Heart left ventricle (tissue), 16 donors: ENCODE measurements at regions not wholly inside any gene's neighbourhood (a gene's known extent, or its start where the extent isn't known, plus 50 kb on each side); places are given as distances from the start of the nearest gene placed in this dataset.

ENCODE experiments used
- ATAC-seq, 4 donors: fragments of 200-7000 bp; cut with Tn5 transposase; one replicate each; pipeline ENCODE4 v1.9.1; 2020 to 2022; ENCODE audit warnings: moderate library complexity in 4 of 4, mild to moderate bottlenecking in 3 of 4, moderate number of reproducible peaks in 1 of 4
- DNase-seq, 5 donors: peaks; one replicate each; pipeline ENCODE4 v3.0.0-alpha.2; 2020
- H3K27ac ChIP-seq, 12 donors: fragments of 200-600 bp; sonication (generic) in 4 of 12; one replicate each; pipeline versions ENCODE4 v1.5.0 to v1.8.0; 2016 to 2022; ENCODE audit warnings: mild to moderate bottlenecking in 2 of 12
- H3K27me3 ChIP-seq, 9 donors: fragments of 200-600 bp; sonication (generic) in 2 of 9; one replicate each; pipeline versions ENCODE4 v1.5.1 to v1.8.0; 2016 to 2022; ENCODE audit warnings: mild to moderate bottlenecking in 3 of 9
- H3K36me3 ChIP-seq, 9 donors: fragments of 200-600 bp; sonication (generic) in 2 of 9; one replicate each; pipeline versions ENCODE4 v1.5.0 to v1.8.0; 2018 to 2022; ENCODE audit warnings: mild to moderate bottlenecking in 2 of 9
- H3K4me1 ChIP-seq, 12 donors: fragments of 200-600 bp; sonication (generic) in 4 of 12; one replicate each; pipeline versions ENCODE4 v1.5.0 to v1.8.0; 2016 to 2022; ENCODE audit warnings: mild to moderate bottlenecking in 3 of 12
- H3K4me3 ChIP-seq, 12 donors: fragments of 200-600 bp; sonication (generic) in 4 of 12; one replicate each; pipeline versions ENCODE4 v1.5.0 to v1.8.0; 2017 to 2022; ENCODE audit warnings: mild to moderate bottlenecking in 9 of 12, moderate library complexity in 4 of 12
- H3K9me3 ChIP-seq, 12 donors: fragments of 200-600 bp; sonication (generic) in 4 of 12; one replicate each; pipeline versions ENCODE4 v1.5.0 to v1.8.0; 2016 to 2022; ENCODE audit warnings: mild to moderate bottlenecking in 1 of 12
- POLR2A ChIP-seq, 2 donors: fragments of 450-650 bp; IDR thresholded peaks; one replicate each; pipeline ENCODE4 v1.6.1; 2017; ENCODE audit warnings: antibody characterized with exemption in 2 of 2, mild to moderate bottlenecking in 2 of 2, moderate library complexity in 2 of 2
- WGBS, 4 donors: extraction: QIAGEN DNeasy Blood & Tissue Kit in 2 of 4; methylation state at CpG; one replicate each; pipeline versions ENCODE4 v1.1.5 to v1.1.7; 2013 to 2018; 5-methylcytosine and 5-hydroxymethylcytosine counted together
- intact Hi-C, 10 donors: fragments of 100-400 bp; cut with DNase I; formaldehyde crosslinking; loops; one replicate each; pipeline versions ENCODE4 v1.11.1 to v1.14.2; 2022
- TF ChIP-seq, protein P1 (sequence below), 12 donors: fragments of 200-600 bp; sonication (generic) in 4 of 12; IDR thresholded peaks; one replicate each; pipeline versions ENCODE4 v1.5.0 to v1.8.0; 2018 to 2022; ENCODE audit warnings: antibody characterized with exemption in 12 of 12, mild to moderate bottlenecking in 5 of 12
- donor health status: ischemic (EF 13 %, LVEDD 7.1; RV severe dilation, severe dysfunction).
- donor health status: healthy with polysubstance abuse.
- donor health status: DM: no; HTN: yes; CAD: no.
- donor health status: DM: no; HTN: no; CAD: no.
- donor health status: ischemic (EF 25% LVEDD 6.9; RV normal size, moderate dysfunction).
- donor health status: ischemic (EF 25% LVEDD 5.7; RV mildly dilated, moderate dysfunction).
- donor health status: healthy.
- donor health status: DM: yes; HTN: yes; CAD: no.
- donor health status: ischemic (EF 35%, LVEDD 5.7; RV mildly dilated, moderate dysfunction).
- donor health status: nonischemic (EF 11% LVEDD 7.7; RV severe dilation, severe dysfunction).
- donor health status: DM: yes; HTN: yes; CAD: no.
- donor health status: PGD.
- donor health status: ischemic (EF 29% LVEDD 5.4; RV normal size, mild dysfunction).
- donor health status: nonischemic (EF 23%, LVEDD 6.1; RV moderate dilation, normal function).

DNA sequence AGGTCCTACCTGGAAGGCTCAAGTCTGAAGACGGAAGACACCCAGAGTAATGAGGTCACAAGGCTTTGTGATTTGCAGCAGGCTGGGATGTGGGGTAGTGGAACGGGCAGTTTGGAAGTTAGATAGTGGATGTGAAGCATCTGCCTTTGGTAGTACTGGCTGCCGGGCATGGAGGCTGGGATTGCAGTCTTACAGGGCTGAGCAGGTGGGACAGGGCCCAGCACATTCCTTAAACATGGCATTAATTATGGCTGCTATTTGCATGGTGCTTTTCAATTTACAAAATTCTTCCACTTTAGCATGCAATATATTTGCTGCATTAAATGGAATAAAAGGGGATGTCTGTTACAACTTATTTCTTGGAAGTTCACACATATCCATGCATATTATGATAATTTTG, 161.2 kb downstream of the UTP18 start:
- 66 to 89% (median 80%) methylated on average over 3 of the region's 3 CpGs for WGBS, 4 donors
- ATAC-seq (no peak), DNase-seq (no peak)
- H3K4me1 ChIP-seq: no peaks in the 10 kb centered on the region
- H3K27me3 ChIP-seq: peaks cover 0 to 8% (median 0%) of the 10 kb centered on the region in 9 donors
- no peak overlapping the region for H3K27ac ChIP-seq
- H3K4me3 ChIP-seq: no peak overlapping the region
- H3K36me3 ChIP-seq: no peaks in the 10 kb centered on the region
- intact Hi-C loops: no loop called here
- TF ChIP-seq, protein P1, sequence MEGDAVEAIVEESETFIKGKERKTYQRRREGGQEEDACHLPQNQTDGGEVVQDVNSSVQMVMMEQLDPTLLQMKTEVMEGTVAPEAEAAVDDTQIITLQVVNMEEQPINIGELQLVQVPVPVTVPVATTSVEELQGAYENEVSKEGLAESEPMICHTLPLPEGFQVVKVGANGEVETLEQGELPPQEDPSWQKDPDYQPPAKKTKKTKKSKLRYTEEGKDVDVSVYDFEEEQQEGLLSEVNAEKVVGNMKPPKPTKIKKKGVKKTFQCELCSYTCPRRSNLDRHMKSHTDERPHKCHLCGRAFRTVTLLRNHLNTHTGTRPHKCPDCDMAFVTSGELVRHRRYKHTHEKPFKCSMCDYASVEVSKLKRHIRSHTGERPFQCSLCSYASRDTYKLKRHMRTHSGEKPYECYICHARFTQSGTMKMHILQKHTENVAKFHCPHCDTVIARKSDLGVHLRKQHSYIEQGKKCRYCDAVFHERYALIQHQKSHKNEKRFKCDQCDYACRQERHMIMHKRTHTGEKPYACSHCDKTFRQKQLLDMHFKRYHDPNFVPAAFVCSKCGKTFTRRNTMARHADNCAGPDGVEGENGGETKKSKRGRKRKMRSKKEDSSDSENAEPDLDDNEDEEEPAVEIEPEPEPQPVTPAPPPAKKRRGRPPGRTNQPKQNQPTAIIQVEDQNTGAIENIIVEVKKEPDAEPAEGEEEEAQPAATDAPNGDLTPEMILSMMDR (IDR thresholded peaks at IDR 0.05): no peak
- no peak for TF ChIP-seq POLR2A (IDR thresholded peaks at IDR 0.05)
- H3K9me3 ChIP-seq: no peaks in the 10 kb centered on the region

DNA sequence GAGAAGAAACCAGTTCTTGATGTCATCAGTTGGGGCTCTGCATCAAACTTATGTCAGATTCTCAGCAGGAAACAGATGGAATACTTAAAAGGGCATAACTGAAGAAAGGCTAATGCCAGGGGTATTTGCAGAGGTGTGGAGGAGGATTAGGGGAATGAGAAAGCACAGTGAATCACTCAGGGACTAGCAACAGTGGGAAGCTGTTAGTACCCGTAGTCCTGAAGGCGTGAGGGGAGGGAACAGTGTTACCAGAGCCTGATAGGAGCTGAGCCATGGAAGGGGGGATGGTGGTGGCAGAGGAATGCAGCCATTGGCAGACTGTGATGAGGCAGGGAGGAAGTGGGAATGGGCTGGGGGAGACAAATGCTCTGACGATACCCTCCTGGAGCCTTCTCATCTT, 162.3 kb downstream of the UTP18 start:
- peaks cover 0 to 3% (median 0%) of the 10 kb centered on the region in 12 donors for H3K4me1 ChIP-seq
- peaks cover 0 to 8% (median 0%) of the 10 kb centered on the region in 9 donors for H3K27me3 ChIP-seq
- 58 to 63% (median 60%) methylated on average over 3 of the region's 3 CpGs for WGBS, 4 donors
- H3K4me3 ChIP-seq: no peak overlapping the region
- ATAC-seq (no peak), DNase-seq (no peak)
- no peaks in the 10 kb centered on the region for H3K36me3 ChIP-seq
- TF ChIP-seq, protein P1 (IDR thresholded peaks at IDR 0.05): no peak
- TF ChIP-seq POLR2A (IDR thresholded peaks at IDR 0.05): no peak
- intact Hi-C loops: no loop called here
- no peak overlapping the region for H3K27ac ChIP-seq
- no peaks in the 10 kb centered on the region for H3K9me3 ChIP-seq

DNA sequence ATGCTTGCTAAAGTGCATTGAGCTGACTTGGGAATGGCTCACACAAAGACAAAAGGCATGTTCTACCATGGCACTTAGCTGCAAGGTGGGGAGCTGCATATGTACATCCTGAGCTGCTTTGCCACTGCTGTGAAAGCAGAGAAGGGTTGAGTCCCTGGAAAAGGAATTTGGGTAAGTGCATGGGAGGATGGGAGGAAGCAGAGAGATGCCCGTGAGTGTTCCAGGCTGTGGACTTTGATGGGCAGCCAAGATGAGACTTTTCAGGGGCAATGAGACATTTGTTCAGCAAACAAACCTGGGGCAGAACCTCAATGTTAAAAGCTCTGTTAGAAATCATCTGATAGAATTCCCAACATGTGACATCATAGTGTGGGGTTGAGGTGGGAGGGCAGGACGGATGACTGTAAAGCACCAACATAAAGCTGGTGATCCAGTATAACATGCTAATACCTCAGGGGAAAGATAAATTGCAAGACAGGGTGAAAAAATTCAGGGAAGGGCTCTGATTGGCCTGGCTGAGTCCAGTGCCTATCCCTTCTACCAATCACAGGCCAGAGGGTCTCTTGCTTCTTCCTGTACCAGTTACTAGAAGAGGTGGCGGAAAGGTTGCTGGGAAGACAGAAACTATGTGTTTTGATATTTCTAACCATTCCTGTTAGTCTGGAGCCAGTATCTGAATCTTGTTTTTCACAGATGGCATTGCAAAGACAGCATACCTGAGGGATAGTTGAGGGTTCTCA, 163.2 kb downstream of the UTP18 start:
- 65 to 76% (median 71%) methylated on average over 3 of the region's 3 CpGs for WGBS, 4 donors
- H3K36me3 ChIP-seq: no peaks in the 10 kb centered on the region
- H3K27ac ChIP-seq: no peak overlapping the region
- no peaks in the 10 kb centered on the region for H3K9me3 ChIP-seq
- H3K27me3 ChIP-seq: peaks cover 0 to 8% (median 0%) of the 10 kb centered on the region in 9 donors
- no peak overlapping the region for H3K4me3 ChIP-seq
- intact Hi-C loops: no loop called here
- TF ChIP-seq, protein P1 (IDR thresholded peaks at IDR 0.05): no peak
- TF ChIP-seq POLR2A (IDR thresholded peaks at IDR 0.05): no peak
- no peak for ATAC-seq
- no peak for DNase-seq
- peaks cover 0 to 11% (median 0%) of the 10 kb centered on the region in 12 donors for H3K4me1 ChIP-seq

DNA sequence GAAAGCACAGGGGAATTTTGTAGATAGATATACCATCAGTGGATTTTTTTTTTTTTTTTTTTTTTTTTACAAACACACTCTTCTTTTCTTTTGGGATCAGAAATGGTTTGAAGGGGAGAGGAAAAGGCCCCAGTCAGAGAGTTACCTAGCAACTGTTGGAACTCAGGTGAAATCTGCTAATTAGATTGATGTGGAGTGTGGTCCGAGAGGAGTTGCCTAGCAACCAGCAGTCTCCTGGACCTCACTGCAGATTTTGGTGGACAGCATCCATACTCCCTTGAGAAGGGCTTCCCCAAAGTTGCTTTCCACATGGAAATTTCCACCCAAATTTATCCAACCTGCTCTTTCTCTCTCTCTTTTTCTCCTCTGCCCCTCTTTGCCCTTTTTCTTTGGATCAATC, 165.4 kb downstream of the UTP18 start:
- WGBS, 4 donors: 75 to 88% (median 78%) methylated on average over 1 of the region's 1 CpG
- Histone ChIP-seq H3K4me1 (peaks cover 0 to 11% (median 0%) of the 10 kb centered on the region in 12 donors), H3K27me3 (peaks cover 0 to 8% (median 0%) of the 10 kb centered on the region in 9 donors), H3K9me3 (no peaks in the 10 kb centered on the region), H3K4me3 (no peak overlapping the region), H3K36me3 (no peaks in the 10 kb centered on the region), H3K27ac (no peak overlapping the region)
- intact Hi-C loops: no loop called here
- DNase-seq (no peak), ATAC-seq (no peak)
- TF ChIP-seq, protein P1 (IDR thresholded peaks at IDR 0.05): no peak
- TF ChIP-seq POLR2A (IDR thresholded peaks at IDR 0.05): no peak
